GM12878 (cell line): ENCODE measurements at regions not wholly inside any gene's neighbourhood (a gene's known extent, or its start where the extent isn't known, plus 50 kb on each side); places are given as distances from the start of the nearest gene placed in this dataset.

Experiments used
- CHD1 ChIP-seq: IDR thresholded peaks from 2 replicates; pipeline ENCODE4 v1.6.1; 2012; ENCODE audit warnings: low read depth, low read length, improper control_type of control experiment
- CREB1 ChIP-seq: IDR thresholded peaks from 2 replicates; pipeline ENCODE4 v1.6.1; 2012; ENCODE audit warnings: low read depth, mild to moderate bottlenecking, inconsistent platforms
- KLF5 ChIP-seq: fragments of 450-650 bp; IDR thresholded peaks from 2 replicates; pipeline ENCODE4 v1.6.1; 2014; ENCODE audit warnings: mild to moderate bottlenecking; ENCODE audit not compliant: partially characterized antibody
- NRF1 ChIP-seq: conservative IDR thresholded peaks from 2 replicates; pipeline ENCODE4 v1.6.1; 2011; ENCODE audit warnings: mild to moderate bottlenecking, low read depth, low read length, improper control_type of control experiment
- SPI1 ChIP-seq: IDR thresholded peaks from 2 replicates; pipeline ENCODE4 v1.6.1; 2011; ENCODE audit warnings: low read depth, mild to moderate bottlenecking, low read length, moderate library complexity, borderline replicate concordance; ENCODE audit not compliant: insufficient read depth
- SUPT20H ChIP-seq: IDR thresholded peaks from 2 replicates; pipeline ENCODE4 v1.6.1; 2011; ENCODE audit warnings: low read depth, mild to moderate bottlenecking, low read length, moderate library complexity, borderline replicate concordance; ENCODE audit not compliant: control insufficient read depth
- TARDBP ChIP-seq: IDR thresholded peaks from 2 replicates; pipeline ENCODE4 v1.6.1; 2016; ENCODE audit warnings: borderline replicate concordance
- TF ChIP-seq, protein P1 (sequence below): IDR thresholded peaks from 2 replicates; pipeline ENCODE4 v1.6.1; 2012; ENCODE audit warnings: mild to moderate bottlenecking, low read depth, low read length
- TF ChIP-seq, protein P2 (sequence below): IDR thresholded peaks from 2 replicates; pipeline ENCODE4 v1.6.1; 2011; ENCODE audit warnings: borderline replicate concordance, low read depth, mild to moderate bottlenecking, moderate library complexity, low read length; ENCODE audit not compliant: insufficient read depth, poor library complexity, severe bottlenecking

DNA sequence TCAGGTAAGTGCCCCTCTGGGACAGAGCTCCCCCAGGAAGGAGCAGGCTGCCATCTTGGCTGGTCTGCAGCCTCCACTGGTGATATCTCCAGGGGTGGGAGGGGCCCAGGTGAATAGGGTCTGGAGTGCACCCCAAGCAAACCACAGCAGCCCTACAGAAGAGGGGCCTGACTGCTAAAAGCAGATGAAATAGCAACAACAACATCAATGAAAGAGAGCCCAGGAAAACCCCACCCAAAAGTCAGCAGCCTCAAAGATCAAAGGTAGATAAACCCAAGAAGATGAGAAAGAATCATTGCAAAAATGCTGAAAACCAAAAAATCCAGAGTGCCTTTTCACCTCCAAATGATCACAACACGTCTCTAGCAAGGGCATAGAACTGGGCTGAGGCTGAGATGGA is 92.5 kb upstream of the PAGE3 start (continued):
- TF ChIP-seq KLF5 (no peak), CREB1 (no peak), SPI1 (no peak), SUPT20H (no peak), NRF1 (no peak), TARDBP (no peak), CHD1 (no peak)
- TF ChIP-seq, protein P1, sequence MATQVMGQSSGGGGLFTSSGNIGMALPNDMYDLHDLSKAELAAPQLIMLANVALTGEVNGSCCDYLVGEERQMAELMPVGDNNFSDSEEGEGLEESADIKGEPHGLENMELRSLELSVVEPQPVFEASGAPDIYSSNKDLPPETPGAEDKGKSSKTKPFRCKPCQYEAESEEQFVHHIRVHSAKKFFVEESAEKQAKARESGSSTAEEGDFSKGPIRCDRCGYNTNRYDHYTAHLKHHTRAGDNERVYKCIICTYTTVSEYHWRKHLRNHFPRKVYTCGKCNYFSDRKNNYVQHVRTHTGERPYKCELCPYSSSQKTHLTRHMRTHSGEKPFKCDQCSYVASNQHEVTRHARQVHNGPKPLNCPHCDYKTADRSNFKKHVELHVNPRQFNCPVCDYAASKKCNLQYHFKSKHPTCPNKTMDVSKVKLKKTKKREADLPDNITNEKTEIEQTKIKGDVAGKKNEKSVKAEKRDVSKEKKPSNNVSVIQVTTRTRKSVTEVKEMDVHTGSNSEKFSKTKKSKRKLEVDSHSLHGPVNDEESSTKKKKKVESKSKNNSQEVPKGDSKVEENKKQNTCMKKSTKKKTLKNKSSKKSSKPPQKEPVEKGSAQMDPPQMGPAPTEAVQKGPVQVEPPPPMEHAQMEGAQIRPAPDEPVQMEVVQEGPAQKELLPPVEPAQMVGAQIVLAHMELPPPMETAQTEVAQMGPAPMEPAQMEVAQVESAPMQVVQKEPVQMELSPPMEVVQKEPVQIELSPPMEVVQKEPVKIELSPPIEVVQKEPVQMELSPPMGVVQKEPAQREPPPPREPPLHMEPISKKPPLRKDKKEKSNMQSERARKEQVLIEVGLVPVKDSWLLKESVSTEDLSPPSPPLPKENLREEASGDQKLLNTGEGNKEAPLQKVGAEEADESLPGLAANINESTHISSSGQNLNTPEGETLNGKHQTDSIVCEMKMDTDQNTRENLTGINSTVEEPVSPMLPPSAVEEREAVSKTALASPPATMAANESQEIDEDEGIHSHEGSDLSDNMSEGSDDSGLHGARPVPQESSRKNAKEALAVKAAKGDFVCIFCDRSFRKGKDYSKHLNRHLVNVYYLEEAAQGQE: no peak
- TF ChIP-seq, protein P2, sequence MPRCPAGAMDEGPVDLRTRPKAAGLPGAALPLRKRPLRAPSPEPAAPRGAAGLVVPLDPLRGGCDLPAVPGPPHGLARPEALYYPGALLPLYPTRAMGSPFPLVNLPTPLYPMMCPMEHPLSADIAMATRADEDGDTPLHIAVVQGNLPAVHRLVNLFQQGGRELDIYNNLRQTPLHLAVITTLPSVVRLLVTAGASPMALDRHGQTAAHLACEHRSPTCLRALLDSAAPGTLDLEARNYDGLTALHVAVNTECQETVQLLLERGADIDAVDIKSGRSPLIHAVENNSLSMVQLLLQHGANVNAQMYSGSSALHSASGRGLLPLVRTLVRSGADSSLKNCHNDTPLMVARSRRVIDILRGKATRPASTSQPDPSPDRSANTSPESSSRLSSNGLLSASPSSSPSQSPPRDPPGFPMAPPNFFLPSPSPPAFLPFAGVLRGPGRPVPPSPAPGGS: no peak
- TF ChIP-seq, all 136 proteins: peak for 0
